GM18505 (cell line): ENCODE measurements at regions not wholly inside any gene's neighbourhood (a gene's known extent, or its start where the extent isn't known, plus 50 kb on each side); places are given as distances from the start of the nearest gene placed in this dataset.

Source experiments
- ATAC-seq: cut with Tn5 transposase; IDR thresholded peaks from one replicate; pipeline ENCODE4 v1.9.1; 2021; ENCODE audit not compliant: unreplicated experiment
- POLR2A ChIP-seq: IDR thresholded peaks from 4 replicates; pipeline ENCODE4 v1.6.1; 2011; ENCODE audit warnings: borderline replicate concordance; ENCODE audit not compliant: insufficient read depth, insufficient read length; ENCODE audit errors: extremely low read depth

GRCh38 chr14:88990856-88991255 lies 166.4 kb downstream of the TTC8 start:
- no peak for TF ChIP-seq POLR2A
- no peak for ATAC-seq

- TF ChIP-seq POLR2A = no peak
Measured at GRCh38 chr14:88992011-88992410, 167.6 kb downstream of the TTC8 start.

DNA sequence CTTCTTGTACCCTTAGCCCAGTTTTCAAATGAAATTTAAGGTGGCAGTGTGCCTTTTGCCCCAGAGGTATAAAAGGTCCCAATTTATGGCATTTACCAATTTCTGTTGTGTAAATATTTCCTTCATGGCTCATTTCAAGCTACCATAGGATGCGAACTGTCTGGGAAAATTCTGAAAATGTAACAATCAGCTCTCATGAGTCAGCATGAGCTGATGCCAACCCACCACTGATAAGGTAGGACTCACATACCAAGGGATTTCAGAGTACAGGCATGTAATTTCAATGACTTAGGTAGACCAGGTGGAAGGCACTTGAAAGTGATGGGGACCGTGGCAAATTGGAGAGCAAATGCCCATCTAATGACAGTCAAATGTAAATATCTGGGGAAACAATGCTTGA lies 169.5 kb downstream of the TTC8 start:
- no peak for TF ChIP-seq POLR2A
- ATAC-seq = no peak

More at GRCh38 chr14:88992011-88992410, 167.6 kb downstream of the TTC8 start:
- ATAC-seq = no peak

DNA sequence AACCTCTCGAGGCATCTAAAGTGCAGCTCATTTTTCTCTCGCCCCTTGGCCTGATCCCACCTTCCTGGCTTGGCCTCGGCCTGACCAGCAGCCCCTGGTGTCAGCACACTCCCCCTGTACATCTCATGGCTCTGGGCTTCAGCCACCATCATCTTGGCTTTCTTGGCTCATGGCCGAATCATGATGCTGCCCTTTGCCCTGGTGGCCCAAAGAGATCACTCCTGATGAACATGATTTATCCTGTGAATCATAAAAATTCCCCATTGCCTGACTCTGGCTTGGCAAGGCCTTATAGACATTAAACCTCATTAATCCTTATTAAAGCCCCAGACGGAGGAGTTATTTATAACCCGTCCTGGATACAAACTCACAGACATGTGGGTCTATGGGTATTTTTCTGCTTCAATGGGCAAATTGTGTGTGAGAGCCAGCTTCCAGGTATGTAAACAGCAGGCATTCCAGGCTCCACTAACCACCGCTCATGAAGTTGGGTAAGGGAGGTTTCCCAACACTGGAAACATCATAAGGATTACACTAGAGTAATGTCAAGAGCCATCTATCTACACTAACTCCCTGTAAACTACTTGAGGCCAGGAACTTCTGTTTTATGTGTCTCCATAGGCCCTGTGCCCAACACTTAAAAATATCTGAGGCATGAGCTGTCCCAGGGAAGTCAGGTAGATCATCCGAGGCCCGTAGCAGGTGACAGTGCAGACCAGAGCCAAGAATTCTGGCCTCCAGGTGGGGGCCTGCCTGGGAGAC lies 171.2 kb downstream of the TTC8 start:
- ATAC-seq = no peak
- TF ChIP-seq POLR2A = no peak

DNA sequence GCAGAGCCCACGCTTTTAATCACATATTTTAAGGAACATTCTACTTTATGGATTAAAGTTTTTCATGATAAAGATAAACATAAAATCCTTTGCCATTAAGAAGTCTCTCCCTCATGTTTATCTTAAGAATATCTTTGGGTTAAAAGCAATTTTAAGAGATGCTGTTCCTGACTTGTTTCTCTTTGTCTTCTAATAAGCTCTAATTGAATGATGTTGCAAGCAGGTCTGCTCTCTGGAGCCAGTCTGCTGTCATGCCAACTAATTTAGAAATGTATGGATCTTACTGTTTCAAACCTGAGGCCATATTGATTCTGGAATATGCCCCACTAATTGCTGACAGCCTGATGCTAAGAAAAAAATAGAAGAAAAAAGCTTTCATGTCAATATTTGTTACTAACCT lies 173.6 kb downstream of the TTC8 start:
- no peak for ATAC-seq

GRCh38 chr14:88999137-88999536 lies 174.7 kb downstream of the TTC8 start:
- no peak for TF ChIP-seq POLR2A

More for the DNA sequence above, 173.6 kb downstream of the TTC8 start:
- no peak for TF ChIP-seq POLR2A

GRCh38 chr14:89000007-89000942 lies 175.8 kb downstream of the TTC8 start:
- TF ChIP-seq POLR2A = no peak
- ATAC-seq = no peak

More at GRCh38 chr14:88999137-88999536, 174.7 kb downstream of the TTC8 start:
- ATAC-seq = no peak

GRCh38 chr14:89004166-89004565 lies 179.7 kb downstream of the TTC8 start:
- no peak for ATAC-seq
- no peak for TF ChIP-seq POLR2A

GRCh38 chr14:89007906-89008305 lies 183.5 kb downstream of the TTC8 start:
- ATAC-seq = no peak
- TF ChIP-seq POLR2A = no peak

DNA sequence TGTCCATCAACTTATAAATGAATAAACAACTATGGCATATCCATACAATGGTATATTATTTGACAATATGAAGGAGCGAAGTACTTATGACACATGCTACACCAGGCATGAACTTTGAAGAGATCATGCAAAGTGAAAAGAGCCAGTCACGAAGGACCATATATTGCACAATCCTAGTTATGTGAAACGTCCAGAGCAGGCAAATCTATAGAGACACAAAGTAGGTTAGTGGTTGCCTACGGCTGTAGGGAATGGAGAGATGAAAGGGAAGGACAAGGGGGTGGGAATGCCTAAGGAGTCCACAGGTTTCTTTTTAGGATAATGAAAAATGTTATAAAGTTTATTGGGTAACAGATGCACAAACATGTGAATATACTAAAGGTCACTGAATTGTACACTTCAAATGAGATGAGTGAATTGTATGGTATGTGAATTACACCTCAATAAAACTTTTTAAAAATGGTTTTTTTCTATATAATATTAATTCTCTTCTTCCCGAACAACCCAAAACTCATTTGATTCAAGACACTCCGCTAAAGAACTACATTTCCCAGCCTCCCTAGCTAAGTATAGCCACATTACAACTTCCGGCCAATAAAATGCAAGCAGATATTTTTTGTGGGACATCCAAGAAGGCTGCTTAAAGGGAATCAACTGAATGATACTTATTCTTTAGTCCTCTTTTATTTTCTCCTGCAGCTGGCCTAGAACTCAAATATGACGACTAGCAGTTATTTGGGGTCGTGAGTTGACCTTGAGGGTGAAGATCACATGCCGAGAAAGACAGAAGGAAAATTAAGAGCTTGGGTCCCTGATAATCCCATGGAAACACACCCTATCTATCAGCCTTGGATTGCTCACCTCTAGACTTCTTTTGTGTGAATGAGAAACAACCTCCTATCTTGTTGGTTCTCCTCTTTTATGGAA lies 187.2 kb downstream of the TTC8 start:
- no peak for ATAC-seq
- no peak for TF ChIP-seq POLR2A

DNA sequence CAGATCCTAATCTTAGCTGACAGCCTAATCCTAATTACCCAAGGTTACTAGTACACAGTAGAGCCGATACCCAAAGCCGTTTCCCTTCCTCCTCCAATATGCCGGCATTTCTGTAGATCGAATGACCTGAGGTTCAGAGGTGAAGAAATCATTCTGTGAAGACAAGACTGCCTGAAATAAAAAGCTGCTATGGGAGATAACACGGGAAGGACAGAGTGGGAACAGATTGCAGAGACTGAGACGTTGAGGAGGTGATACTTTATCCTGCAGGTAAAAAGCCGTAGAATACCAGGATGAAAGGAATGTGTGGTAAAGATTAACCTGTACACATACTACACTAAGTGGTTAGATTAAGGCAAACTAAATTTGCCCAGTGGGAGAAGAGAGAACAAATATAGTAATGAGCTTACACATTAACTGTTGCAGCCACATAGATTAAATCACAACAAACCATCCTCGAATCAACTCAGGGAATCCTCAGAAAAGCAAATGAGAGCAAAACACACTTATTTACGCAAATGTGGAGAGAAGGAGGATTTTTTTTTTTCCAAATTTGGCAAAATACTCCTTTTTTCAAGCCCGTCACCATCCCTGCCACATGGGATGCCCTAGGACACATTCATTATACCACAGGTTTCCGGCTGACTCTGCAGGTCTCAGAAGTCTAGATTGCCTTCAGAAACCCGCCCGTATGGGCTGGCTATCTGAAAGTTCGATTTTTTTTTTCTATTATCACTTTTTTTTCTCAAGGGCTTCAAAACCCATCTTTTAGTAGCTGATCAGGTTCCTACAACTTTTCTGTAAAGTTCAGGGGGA lies 188.0 kb downstream of the TTC8 start:
- no peak for TF ChIP-seq POLR2A
- no peak for ATAC-seq

DNA sequence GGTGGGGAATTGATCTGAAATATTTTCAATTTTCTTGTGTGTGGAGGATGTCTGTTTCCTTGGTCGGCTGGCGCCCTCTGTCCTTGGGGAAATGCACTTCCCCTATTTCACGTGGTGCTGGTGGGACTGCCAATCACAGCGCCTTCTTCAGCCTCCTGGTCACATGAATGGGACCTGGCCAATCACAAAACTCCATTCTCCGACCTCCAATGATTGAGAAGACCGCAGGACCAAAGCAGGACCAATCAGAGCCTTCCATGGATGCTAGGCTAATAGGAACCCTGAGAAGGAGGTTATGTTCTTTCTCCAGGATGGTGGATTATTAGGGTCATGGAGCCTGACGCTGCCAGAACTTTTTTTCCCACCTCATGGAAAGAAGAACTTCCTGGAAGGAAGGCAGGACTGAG lies 188.7 kb downstream of the TTC8 start:
- no peak for TF ChIP-seq POLR2A
- ATAC-seq = no peak
